HG02678 (cell line): ENCODE measurements at regions not wholly inside any gene's neighbourhood (a gene's known extent, or its start where the extent isn't known, plus 50 kb on each side); places are given as distances from the start of the nearest gene placed in this dataset.

ENCODE experiments used
- ATAC-seq: cut with Tn5 transposase; IDR thresholded peaks from one replicate; pipeline ENCODE4 v1.9.1; 2021; ENCODE audit warnings: mild to moderate bottlenecking, moderate library complexity; ENCODE audit not compliant: unreplicated experiment

- no peak for ATAC-seq
Observed at GRCh38 chr7:38002689-38003088, 82.2 kb downstream of the EPDR1 start.

GRCh38 chr7:38006559-38006958 is 86.1 kb downstream of the EPDR1 start:
- no peak for ATAC-seq

- no peak for ATAC-seq
Observed at GRCh38 chr7:38007096-38007495, 86.7 kb downstream of the EPDR1 start.

GRCh38 chr7:38013246-38013645 is 92.8 kb downstream of the EPDR1 start:
- no peak for ATAC-seq

GRCh38 chr7:38016567-38016966 is 96.1 kb downstream of the EPDR1 start:
- no peak for ATAC-seq

GRCh38 chr7:38017320-38017719 is 96.9 kb downstream of the EPDR1 start:
- no peak for ATAC-seq

GRCh38 chr7:38020121-38020785 is 99.8 kb downstream of the EPDR1 start:
- ATAC-seq = no peak

GRCh38 chr7:38021892-38022291 is 101.5 kb downstream of the EPDR1 start:
- no peak for ATAC-seq

- ATAC-seq = no peak
Observed at GRCh38 chr7:38025815-38026214, 105.4 kb downstream of the EPDR1 start.

GRCh38 chr7:38027884-38028455 is 107.5 kb downstream of the EPDR1 start:
- ATAC-seq = no peak

GRCh38 chr7:38034062-38034908 is 113.8 kb downstream of the EPDR1 start:
- no peak for ATAC-seq

GRCh38 chr7:38040831-38041230 is 120.4 kb downstream of the EPDR1 start:
- ATAC-seq = no peak

- no peak for ATAC-seq
Observed at GRCh38 chr7:38049679-38050078, 128.4 kb upstream of the STARD3NL start.

GRCh38 chr7:38051311-38051710 is 126.7 kb upstream of the STARD3NL start:
- no peak for ATAC-seq

- no peak for ATAC-seq
Observed at GRCh38 chr7:38051786-38052185, 126.3 kb upstream of the STARD3NL start.

- no peak for ATAC-seq
Observed at GRCh38 chr7:38052786-38053185, 125.3 kb upstream of the STARD3NL start.

- no peak for ATAC-seq
Observed at GRCh38 chr7:38054199-38054598, 123.8 kb upstream of the STARD3NL start.

- no peak for ATAC-seq
Observed at GRCh38 chr7:38057829-38058228, 120.2 kb upstream of the STARD3NL start.

- ATAC-seq = no peak
Observed at GRCh38 chr7:38060116-38060515, 117.9 kb upstream of the STARD3NL start.

- ATAC-seq = no peak
Observed at GRCh38 chr7:38060637-38061036, 117.4 kb upstream of the STARD3NL start.

GRCh38 chr7:38066391-38066790 is 111.7 kb upstream of the STARD3NL start:
- no peak for ATAC-seq

- ATAC-seq = no peak
Observed at GRCh38 chr7:38068461-38068860, 109.6 kb upstream of the STARD3NL start.
